HCT116 (cell line): ENCODE measurements at regions not wholly inside any gene's neighbourhood (a gene's known extent, or its start where the extent isn't known, plus 50 kb on each side); places are given as distances from the start of the nearest gene placed in this dataset.

Experiments
- ATAC-seq: fragments of 200-7000 bp; cut with Tn5 transposase; 2 replicates; pipeline ENCODE4 v1.9.1; 2020; ENCODE audit warnings: mild to moderate bottlenecking, moderate library complexity
- BruUV-seq: library from RNA; stranded (reverse); fragments of 400-500 nt; replicated peaks from 2 replicates; lab custom pipeline; 2021; lab: Mats Ljungman, UMichigan
- CTCF ChIA-PET: fragments of 300-600 bp; sonication (Branson Sonifier 250); formaldehyde crosslinking; loops from one replicate; lab custom pipeline; 2021; ENCODE audit warnings: antibody characterized with exemption; lab: Charles Lee
- POLR2A ChIA-PET: fragments of 300-600, 350-600 bp; sonication (Branson Sonifier 250); formaldehyde crosslinking; loops from one replicate; lab custom pipeline; 2021; ENCODE audit warnings: antibody characterized with exemption; lab: Charles Lee
- RAD21 ChIA-PET, 2 experiments: fragments of 300-600 bp; sonication (Branson Sonifier 250); formaldehyde crosslinking; loops; one replicate each; lab custom pipeline; 2023; ENCODE audit warnings: low total read pairs in 2 of 2; ENCODE audit not compliant: uncharacterized antibody in 2 of 2, unreplicated experiment in 2 of 2, low non-redundant PET in 1 of 2; lab: Charles Lee
- DNase-seq: peaks from one replicate; pipeline ENCODE4 v3.0.0-alpha.2; 2010; ENCODE audit warnings: low read depth, low spot score
- H2AFZ ChIP-seq: fragments of 200-600 bp; shearing (Covaris generic), sonication (generic); 2 replicates; pipeline ENCODE4 v1.6.1; 2017; ENCODE audit warnings: low read depth, mixed run types, mixed read lengths, antibody characterized with exemption, low read length; ENCODE audit not compliant: poor library complexity, severe bottlenecking
- H3K27ac ChIP-seq: 2 replicates; pipeline ENCODE4 v1.5.1; 2012; ENCODE audit warnings: low read depth, low read length
- H3K27me3 ChIP-seq: fragments of 200-600 bp; sonication (generic); 2 replicates; pipeline ENCODE4 v1.6.1; 2016; ENCODE audit warnings: mixed run types, low read length, mixed read lengths; ENCODE audit not compliant: insufficient read depth
- H3K36me3 ChIP-seq, 2 experiments: fragments of 200-500 bp in 1 of 2; fragments of 200-600 bp in 1 of 2; sonication (Bioruptor generic) in 1 of 2; sonication (generic) in 1 of 2; 2 replicates each; pipeline versions ENCODE4 v1.5.1 to v1.6.1; 2014 to 2016; ENCODE audit warnings: low read length in 2 of 2, inconsistent platforms in 1 of 2, mixed read lengths in 1 of 2, mixed run types in 1 of 2; ENCODE audit not compliant: insufficient read depth in 2 of 2, control insufficient read depth in 1 of 2
- H3K4me1 ChIP-seq, 2 experiments: fragments of 200-600 bp in 1 of 2; sonication (generic) in 1 of 2; 2 replicates each; pipeline versions ENCODE4 v1.5.1 to v1.6.1; 2012 to 2017; ENCODE audit warnings: low read length in 2 of 2, inconsistent platforms in 1 of 2, mild to moderate bottlenecking in 1 of 2, mixed read lengths in 1 of 2, mixed run types in 1 of 2, moderate library complexity in 1 of 2; ENCODE audit not compliant: insufficient read depth in 2 of 2, control insufficient read depth in 1 of 2
- H3K4me2 ChIP-seq: fragments of 200-600 bp; sonication (generic); 2 replicates; pipeline ENCODE4 v1.6.1; 2017; ENCODE audit warnings: mixed run types, low read length, mixed read lengths
- H3K4me3 ChIP-seq, 2 experiments: fragments of 200-600 bp in 1 of 2; sonication (generic) in 1 of 2; replicated peaks in 1 of 2; 2 replicates each; pipeline ENCODE4 v1.5.1; 2011 to 2016; ENCODE audit warnings: low read length in 2 of 2, control low read depth in 1 of 2, low read depth in 1 of 2, mild to moderate bottlenecking in 1 of 2, mixed read lengths in 1 of 2, mixed run types in 1 of 2
- H3K79me2 ChIP-seq: fragments of 200-600 bp; sonication (generic); 2 replicates; pipeline ENCODE4 v1.6.1; 2017; ENCODE audit warnings: mild to moderate bottlenecking, mixed run types, low read length, moderate library complexity, mixed read lengths; ENCODE audit not compliant: insufficient read depth
- H3K9ac ChIP-seq: fragments of 200-600 bp; sonication (generic); 2 replicates; pipeline ENCODE4 v1.6.1; 2016; ENCODE audit warnings: low read length, mixed read lengths
- H3K9me2 ChIP-seq: fragments of 200-600 bp; sonication (generic), shearing (Covaris generic); 2 replicates; pipeline ENCODE4 v1.6.1; 2017; ENCODE audit warnings: mixed run types, mild to moderate bottlenecking, moderate library complexity; ENCODE audit not compliant: insufficient read depth
- H3K9me3 ChIP-seq, 2 experiments: fragments of 200-500 bp in 1 of 2; fragments of 200-600 bp in 1 of 2; sonication (Bioruptor generic) in 1 of 2; sonication (generic) in 1 of 2; 2 replicates each; pipeline ENCODE4 v1.6.1; 2014 to 2017; ENCODE audit warnings: low read length in 2 of 2, mixed read lengths in 2 of 2, inconsistent platforms in 1 of 2, low read depth in 1 of 2, mild to moderate bottlenecking in 1 of 2, mixed run types in 1 of 2, moderate library complexity in 1 of 2; ENCODE audit not compliant: control insufficient read depth in 1 of 2, insufficient read depth in 1 of 2
- H4K20me1 ChIP-seq: fragments of 200-600 bp; sonication (generic), shearing (Covaris generic); 2 replicates; pipeline ENCODE4 v1.6.1; 2017; ENCODE audit warnings: mixed run types, mild to moderate bottlenecking, moderate library complexity; ENCODE audit not compliant: insufficient read depth
- CEBPB ChIP-seq: IDR thresholded peaks from 2 replicates; pipeline ENCODE4 v1.6.1; 2012; ENCODE audit warnings: low read depth
- EZH2 ChIP-seq: fragments of 200-600 bp; sonication (generic); IDR thresholded peaks from 2 replicates; pipeline ENCODE4 v1.6.1; 2017; ENCODE audit warnings: antibody characterized with exemption, mixed run types
- EZH2phosphoT487 ChIP-seq: fragments of 200-600 bp; IDR thresholded peaks from 2 replicates; pipeline ENCODE4 v1.6.1; 2018; ENCODE audit warnings: antibody characterized with exemption, borderline replicate concordance
- JUND ChIP-seq: IDR thresholded peaks from 2 replicates; pipeline ENCODE4 v1.6.1; 2012
- POLR2A ChIP-seq: IDR thresholded peaks from 2 replicates; pipeline ENCODE4 v1.7.0; 2011; ENCODE audit warnings: borderline replicate concordance; ENCODE audit not compliant: insufficient read depth, insufficient read length; ENCODE audit errors: extremely low read depth
- REST ChIP-seq: IDR thresholded peaks from 2 replicates; pipeline ENCODE4 v1.6.1; 2012; ENCODE audit warnings: low read depth
- SIN3A ChIP-seq: IDR thresholded peaks from 2 replicates; pipeline ENCODE4 v1.6.1; 2012; ENCODE audit warnings: low read depth
- SP1 ChIP-seq: IDR thresholded peaks from 2 replicates; pipeline ENCODE4 v1.6.1; 2012; ENCODE audit warnings: low read depth
- SRF ChIP-seq: IDR thresholded peaks from 2 replicates; pipeline ENCODE4 v1.6.1; 2012; ENCODE audit warnings: low read depth
- ZFX ChIP-seq: fragments of 450-650 bp; IDR thresholded peaks from 2 replicates; pipeline ENCODE4 v1.6.1; 2017
- intact Hi-C: fragments of 100-400 bp; cut with micrococcal nuclease; formaldehyde crosslinking; loops from 2 replicates; pipeline ENCODE4 v1.10.0; 2022

GRCh38 chr4:100060765-100061416 is 110.8 kb upstream of the H2AZ1 start:
- intact Hi-C loops = no loop called here
- H3K9me3 ChIP-seq = no peaks in the 10 kb centered on the region
- no peak overlapping the region for H3K9ac ChIP-seq
- H3K4me2 ChIP-seq = no peak overlapping the region
- H3K79me2 ChIP-seq = no peaks in the 10 kb centered on the region
- no peak for TF ChIP-seq POLR2A
- TF ChIP-seq EZH2 = no peak
- no peak for TF ChIP-seq SRF
- TF ChIP-seq SP1 = no peak
- no peak for TF ChIP-seq SIN3A
- no peak for TF ChIP-seq ZFX
- TF ChIP-seq REST = no peak
- TF ChIP-seq CEBPB = no peak
- TF ChIP-seq JUND = no peak
- TF ChIP-seq EZH2phosphoT487 = no peak
- H3K4me3 ChIP-seq = no peak overlapping the region
- no peak for ATAC-seq
- H3K27ac ChIP-seq = no peak overlapping the region
- ChIA-PET CTCF (interaction anchor here (0.7 to 4.5 kb wide), 2 partner anchors 63 to 249 kb away, joined by 3 to 19 read pairs; no protein-coding TSS in a partner anchor), RAD21 (no interaction called here), POLR2A (no interaction called here)
- H3K4me1 ChIP-seq = no peaks in the 10 kb centered on the region
- BruUV-seq = no TSS peak
- no peaks in the 10 kb centered on the region for H4K20me1 ChIP-seq
- no peaks in the 10 kb centered on the region for H3K9me2 ChIP-seq
- H3K36me3 ChIP-seq = no peaks in the 10 kb centered on the region
- DNase-seq = no peak
- no peak overlapping the region for H2AFZ ChIP-seq
- H3K27me3 ChIP-seq = no peaks in the 10 kb centered on the region
